SK-N-SH treated with all-trans-retinoic acid at 6 μM for 48 hours (cell line): ENCODE measurements at regions not wholly inside any gene's neighbourhood (a gene's known extent, or its start where the extent isn't known, plus 50 kb on each side); places are given as distances from the start of the nearest gene placed in this dataset.

Experiments
- ATAC-seq: fragments of 200-7000 bp; cut with Tn5 transposase; 3 replicates; pipeline ENCODE4 v1.9.1; 2020; ENCODE audit warnings: mild to moderate bottlenecking, moderate library complexity
- ARNTL ChIP-seq: fragments of 450-650 bp; formaldehyde crosslinking; IDR thresholded peaks from 2 replicates; pipeline ENCODE4 v1.5.0; 2020; ENCODE audit warnings: low read depth, mild to moderate bottlenecking, moderate library complexity, borderline replicate concordance
- BACH2 ChIP-seq: fragments of 250-450 bp; sonication (Bioruptor Pico); IDR thresholded peaks from 2 replicates; pipeline ENCODE4 v1.9.0; 2021; ENCODE audit warnings: mild to moderate bottlenecking, borderline replicate concordance
- CREB5 ChIP-seq: fragments of 250-450 bp; sonication (Bioruptor Pico); IDR thresholded peaks from 2 replicates; pipeline ENCODE4 v1.5.1; 2020; ENCODE audit warnings: low read depth, mild to moderate bottlenecking, moderate library complexity
- CSRNP3 ChIP-seq: fragments of 250-450 bp; sonication (Bioruptor Pico); IDR thresholded peaks from 2 replicates; pipeline ENCODE4 v1.5.1; 2021; ENCODE audit warnings: mild to moderate bottlenecking, moderate library complexity
- ESRRG ChIP-seq: fragments of 250-450 bp; sonication (Bioruptor Pico); IDR thresholded peaks from 2 replicates; pipeline ENCODE4 v1.6.1; 2021; ENCODE audit warnings: mild to moderate bottlenecking
- GLIS3 ChIP-seq: fragments of 250-450 bp; sonication (Bioruptor Pico); IDR thresholded peaks from 2 replicates; pipeline ENCODE4 v1.5.0; 2020; ENCODE audit warnings: mild to moderate bottlenecking, moderate library complexity
- ISL1 ChIP-seq: fragments of 250-450 bp; sonication (Bioruptor Pico); IDR thresholded peaks from 2 replicates; pipeline ENCODE4 v2.1.2; 2022; ENCODE audit warnings: mild to moderate bottlenecking, moderate library complexity
- PATZ1 ChIP-seq: fragments of 250-450 bp; sonication (Bioruptor Pico); IDR thresholded peaks from 2 replicates; pipeline ENCODE4 v1.8.0; 2020; ENCODE audit warnings: mild to moderate bottlenecking, moderate library complexity, borderline replicate concordance
- POU6F1 ChIP-seq: fragments of 250-450 bp; sonication (Bioruptor Pico); IDR thresholded peaks from 2 replicates; pipeline ENCODE4 v1.8.0; 2021; ENCODE audit warnings: low read depth, mild to moderate bottlenecking, moderate library complexity, borderline replicate concordance
- PPARA ChIP-seq: fragments of 250-450 bp; sonication (Bioruptor Pico); IDR thresholded peaks from 2 replicates; pipeline ENCODE4 v1.5.0; 2020; ENCODE audit warnings: mild to moderate bottlenecking, borderline replicate concordance
- SNAI2 ChIP-seq: fragments of 250-450 bp; sonication (Bioruptor Pico); IDR thresholded peaks from 2 replicates; pipeline ENCODE4 v1.5.0; 2020; ENCODE audit warnings: mild to moderate bottlenecking, moderate library complexity
- TCF4 ChIP-seq: fragments of 250-450 bp; sonication (Bioruptor Pico); IDR thresholded peaks from 2 replicates; pipeline ENCODE4 v1.8.0; 2021; ENCODE audit warnings: mild to moderate bottlenecking, moderate library complexity, borderline replicate concordance
- TOX ChIP-seq: fragments of 250-450 bp; sonication (Bioruptor Pico); IDR thresholded peaks from 2 replicates; pipeline ENCODE4 v1.8.0; 2021; ENCODE audit warnings: mild to moderate bottlenecking, moderate library complexity, borderline replicate concordance
- TSHZ2 ChIP-seq: fragments of 250-450 bp; sonication (Bioruptor Pico); IDR thresholded peaks from 2 replicates; pipeline ENCODE4 v1.5.0; 2020; ENCODE audit warnings: mild to moderate bottlenecking, moderate library complexity
- ZC3H10 ChIP-seq: fragments of 250-450 bp; sonication (Bioruptor Pico); IDR thresholded peaks from 2 replicates; pipeline ENCODE4 v1.5.1; 2021; ENCODE audit warnings: mild to moderate bottlenecking, moderate library complexity
- ZFP3 ChIP-seq: fragments of 250-450 bp; sonication (Bioruptor Pico); IDR thresholded peaks from 2 replicates; pipeline ENCODE4 v1.5.0; 2020; ENCODE audit warnings: mild to moderate bottlenecking, moderate library complexity
- ZFP30 ChIP-seq: fragments of 450-650 bp; formaldehyde crosslinking; IDR thresholded peaks from 2 replicates; pipeline ENCODE4 v1.5.0; 2022; ENCODE audit warnings: mild to moderate bottlenecking, moderate library complexity
- ZNF565 ChIP-seq: fragments of 450-650 bp; formaldehyde crosslinking; conservative IDR thresholded peaks from 2 replicates; pipeline ENCODE4 v1.5.0; 2020; ENCODE audit warnings: low read depth, mild to moderate bottlenecking, moderate library complexity
- ZNF70 ChIP-seq: fragments of 450-650 bp; formaldehyde crosslinking; IDR thresholded peaks from 2 replicates; pipeline ENCODE4 v1.5.0; 2020; ENCODE audit warnings: mild to moderate bottlenecking, moderate library complexity
- ZNF8 ChIP-seq: fragments of 450-650 bp; formaldehyde crosslinking; IDR thresholded peaks from 2 replicates; pipeline ENCODE4 v1.5.0; 2020; ENCODE audit warnings: mild to moderate bottlenecking, moderate library complexity

DNA sequence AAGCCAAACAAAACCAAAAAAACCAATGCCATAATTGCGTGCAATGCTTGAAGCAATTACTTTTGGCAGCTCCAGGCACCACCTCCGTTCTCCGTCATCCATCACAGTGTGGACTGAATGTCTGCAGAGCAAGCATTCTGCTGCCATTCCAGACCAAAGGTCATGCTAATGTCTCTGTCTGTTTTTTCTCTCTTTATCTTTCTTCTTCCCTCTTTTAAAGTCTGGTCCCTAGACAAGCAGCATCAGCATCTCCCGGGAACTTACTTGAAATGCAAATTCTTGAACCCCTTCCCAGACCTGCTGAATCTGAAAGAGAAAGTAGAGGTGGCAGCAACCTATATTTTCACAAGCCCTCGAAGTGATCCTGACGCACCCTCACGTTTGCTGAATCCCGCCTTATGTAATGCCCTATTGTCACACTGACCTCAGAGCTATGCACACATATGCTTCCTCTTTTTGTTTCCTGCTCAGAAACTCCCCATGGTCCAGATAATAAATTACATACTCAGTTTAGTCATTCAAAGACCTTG, 297.3 kb upstream of the PROK2 start:
- no peak for ATAC-seq

DNA sequence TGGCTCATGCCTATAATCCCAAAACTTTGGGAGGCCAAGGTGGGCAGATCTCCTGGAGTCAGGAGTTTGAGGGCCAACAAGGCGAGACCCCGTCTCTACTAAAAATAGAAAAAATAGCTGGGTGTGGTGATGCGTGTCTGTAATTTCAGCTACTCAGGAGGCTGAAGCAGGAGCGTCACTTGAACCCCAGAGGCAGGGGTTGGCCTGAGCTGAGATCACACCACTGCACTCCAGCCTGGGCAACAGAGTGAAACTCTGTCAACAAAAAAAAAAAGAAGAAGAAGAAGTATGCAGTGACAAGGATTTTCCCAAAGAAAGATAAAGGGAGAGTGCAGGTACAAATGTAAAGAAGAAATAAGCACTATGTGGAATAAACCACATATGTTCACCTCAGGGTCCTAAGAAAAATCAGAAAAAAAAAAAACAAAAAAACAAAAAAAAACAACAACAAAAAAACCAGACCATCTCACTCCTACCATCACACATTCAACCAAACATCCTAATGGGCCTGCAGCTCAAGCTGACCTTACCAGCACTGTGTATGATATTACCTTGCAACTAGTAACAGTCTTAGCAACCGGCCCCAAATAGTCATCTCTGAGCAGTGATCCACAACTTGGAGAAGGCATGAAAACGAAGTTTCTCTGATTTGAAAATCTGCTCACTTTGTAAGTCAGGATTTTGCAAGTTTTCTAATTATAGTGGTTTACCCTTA, 296.7 kb upstream of the PROK2 start:
- ATAC-seq, result no peak
- TF ChIP-seq BACH2 (CRISPR knock-in tag) (no peak), SNAI2 (CRISPR knock-in tag) (no peak), ZNF565 (no peak), POU6F1 (CRISPR knock-in tag) (no peak), CSRNP3 (CRISPR knock-in tag) (no peak), ZNF70 (CRISPR knock-in tag) (no peak), ESRRG (CRISPR knock-in tag) (no peak), PATZ1 (CRISPR knock-in tag) (no peak), ZC3H10 (CRISPR knock-in tag) (no peak), PPARA (CRISPR knock-in tag) (no peak), ARNTL (CRISPR knock-in tag) (no peak), ISL1 (CRISPR knock-in tag) (no peak), ZNF8 (no peak), TCF4 (CRISPR knock-in tag) (no peak), ZFP30 (no peak), TOX (CRISPR knock-in tag) (no peak), CREB5 (CRISPR knock-in tag) (no peak), TSHZ2 (CRISPR knock-in tag) (no peak), ZFP3 (no peak), GLIS3 (CRISPR knock-in tag) (no peak)
- TF ChIP-seq, all 23 proteins: peak for 0

More for the DNA sequence above, 297.3 kb upstream of the PROK2 start:
- TF ChIP-seq PPARA (CRISPR knock-in tag) (no peak), POU6F1 (CRISPR knock-in tag) (no peak), TOX (CRISPR knock-in tag) (no peak)
